ENCODE measurements at regions not wholly inside any gene's neighbourhood (a gene's known extent, or its start where the extent isn't known, plus 50 kb on each side); places are given as distances from the start of the nearest gene placed in this dataset.

DNA sequence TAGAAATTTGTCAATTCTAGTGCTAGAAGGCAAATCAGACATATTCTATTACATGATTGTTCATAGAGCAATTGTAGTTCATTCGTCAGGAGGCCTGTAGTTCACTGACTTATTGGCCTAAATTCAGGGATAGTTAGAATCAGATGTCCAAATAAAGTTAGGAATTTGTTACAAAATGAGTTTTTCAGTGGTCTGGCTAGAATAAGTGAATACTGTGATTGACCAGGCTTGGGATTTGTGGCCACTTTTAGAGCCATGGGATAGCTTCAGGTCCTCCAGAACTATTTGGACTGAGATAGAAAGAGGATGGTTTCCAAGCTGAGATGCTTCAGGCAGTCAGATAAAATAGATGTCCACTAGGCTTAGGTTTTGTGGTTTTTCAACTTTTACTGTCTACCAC lies 199.1 kb upstream of the MPDZ start:
- Histone ChIP-seq H3K36me3 (ENCODE audit: insufficient read depth, low read length) (no peaks in the 10 kb centered on the region), H3K4me2 (ENCODE audit: low read length) (no peak overlapping the region), H3F3A (ENCODE audit: insufficient read depth, low read length) (no peaks in the 10 kb centered on the region), H3K27ac (ENCODE audit: low read depth, low read length, poor library complexity, severe bottlenecking) (no peak overlapping the region), H3K4me1 (ENCODE audit: insufficient read depth, low read length, severe bottlenecking) (no peaks in the 10 kb centered on the region), H3K9ac (ENCODE audit: low read length) (no peak overlapping the region), H3K4me3 (ENCODE audit: low read depth, low read length, poor library complexity, severe bottlenecking) (no peak overlapping the region), H2AFZ (ENCODE audit: low read length) (no peak overlapping the region), H3K79me2 (ENCODE audit: insufficient read depth, low read length) (no peaks in the 10 kb centered on the region), H3K27me3 (ENCODE audit: insufficient read depth, low read length) (no peaks in the 10 kb centered on the region), H3K9me3 (ENCODE audit: low read length) (no peaks in the 10 kb centered on the region), H3K9me2 (ENCODE audit: low read depth, low read length) (no peaks in the 10 kb centered on the region), H4K20me1 (ENCODE audit: insufficient read depth, low read length) (no peaks in the 10 kb centered on the region)
- no peak for TF ChIP-seq EZH2 (IDR thresholded peaks at IDR 0.05; ENCODE audit: borderline replicate concordance, low read length)

DNA sequence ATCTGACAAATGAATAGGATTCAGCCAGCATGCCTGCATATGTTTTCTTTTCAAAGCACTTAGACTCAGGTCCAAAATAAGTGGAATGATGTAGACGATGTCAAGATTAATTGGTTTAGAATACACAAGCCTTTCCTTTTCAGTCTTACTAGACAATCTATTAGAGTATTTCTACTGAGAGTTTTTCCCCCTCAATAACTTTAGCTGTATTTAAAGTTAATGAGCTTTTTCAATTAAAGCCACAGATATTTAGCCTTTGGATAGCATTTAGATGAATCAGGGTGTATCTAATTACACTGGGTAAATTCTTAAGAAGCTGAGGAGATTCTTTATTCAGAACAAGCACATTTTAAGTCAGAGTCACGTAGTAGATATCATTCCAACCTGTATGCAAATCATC lies 198.7 kb upstream of the MPDZ start:
- Histone ChIP-seq H3K9me3 (ENCODE audit: low read length) (no peaks in the 10 kb centered on the region), H3K36me3 (ENCODE audit: insufficient read depth, low read length) (no peaks in the 10 kb centered on the region), H4K20me1 (ENCODE audit: insufficient read depth, low read length) (no peaks in the 10 kb centered on the region), H3K9ac (ENCODE audit: low read length) (no peak overlapping the region), H3K4me3 (ENCODE audit: low read depth, low read length, poor library complexity, severe bottlenecking) (no peak overlapping the region), H3K9me2 (ENCODE audit: low read depth, low read length) (no peaks in the 10 kb centered on the region), H3K4me2 (ENCODE audit: low read length) (no peak overlapping the region), H3K4me1 (ENCODE audit: insufficient read depth, low read length, severe bottlenecking) (no peaks in the 10 kb centered on the region), H3K79me2 (ENCODE audit: insufficient read depth, low read length) (no peaks in the 10 kb centered on the region), H3K27me3 (ENCODE audit: insufficient read depth, low read length) (no peaks in the 10 kb centered on the region), H3F3A (ENCODE audit: insufficient read depth, low read length) (no peaks in the 10 kb centered on the region), H2AFZ (ENCODE audit: low read length) (no peak overlapping the region), H3K27ac (ENCODE audit: low read depth, low read length, poor library complexity, severe bottlenecking) (no peak overlapping the region)
- TF ChIP-seq EZH2 (IDR thresholded peaks at IDR 0.05; ENCODE audit: borderline replicate concordance, low read length), result no peak
- no peak for TF ChIP-seq CTCF (IDR thresholded peaks at IDR 0.05; ENCODE audit: low read length)

GRCh38 chr9:13470836-13471235 lies 191.3 kb upstream of the MPDZ start:
- Histone ChIP-seq H4K20me1 (ENCODE audit: insufficient read depth, low read length) (no peaks in the 10 kb centered on the region), H3F3A (ENCODE audit: insufficient read depth, low read length) (no peaks in the 10 kb centered on the region), H2AFZ (ENCODE audit: low read length) (no peak overlapping the region), H3K4me3 (ENCODE audit: low read depth, low read length, poor library complexity, severe bottlenecking) (no peak overlapping the region), H3K4me2 (ENCODE audit: low read length) (no peak overlapping the region), H3K27me3 (ENCODE audit: insufficient read depth, low read length) (no peaks in the 10 kb centered on the region), H3K79me2 (ENCODE audit: insufficient read depth, low read length) (no peaks in the 10 kb centered on the region), H3K27ac (ENCODE audit: low read depth, low read length, poor library complexity, severe bottlenecking) (no peak overlapping the region), H3K9me3 (ENCODE audit: low read length) (no peaks in the 10 kb centered on the region), H3K36me3 (ENCODE audit: insufficient read depth, low read length) (no peaks in the 10 kb centered on the region), H3K9ac (ENCODE audit: low read length) (no peak overlapping the region), H3K4me1 (ENCODE audit: insufficient read depth, low read length, severe bottlenecking) (no peaks in the 10 kb centered on the region), H3K9me2 (ENCODE audit: low read depth, low read length) (no peaks in the 10 kb centered on the region)
- TF ChIP-seq EZH2 (IDR thresholded peaks at IDR 0.05; ENCODE audit: borderline replicate concordance, low read length), result no peak
- TF ChIP-seq CTCF (IDR thresholded peaks at IDR 0.05; ENCODE audit: low read length), result no peak

- Histone ChIP-seq H3F3A (ENCODE audit: insufficient read depth, low read length) (no peaks in the 10 kb centered on the region), H2AFZ (ENCODE audit: low read length) (no peak overlapping the region)
- TF ChIP-seq CTCF (IDR thresholded peaks at IDR 0.05; ENCODE audit: low read length), result no peak
- no peak for TF ChIP-seq EZH2 (IDR thresholded peaks at IDR 0.05; ENCODE audit: borderline replicate concordance, low read length)
Measured at GRCh38 chr9:13467157-13467556, 187.7 kb upstream of the MPDZ start.

More at GRCh38 chr9:13467157-13467556, 187.7 kb upstream of the MPDZ start:
- Histone ChIP-seq H3K9me2 (ENCODE audit: low read depth, low read length) (no peaks in the 10 kb centered on the region), H3K27ac (ENCODE audit: low read depth, low read length, poor library complexity, severe bottlenecking) (no peak overlapping the region), H3K4me3 (ENCODE audit: low read depth, low read length, poor library complexity, severe bottlenecking) (no peak overlapping the region), H4K20me1 (ENCODE audit: insufficient read depth, low read length) (no peaks in the 10 kb centered on the region), H3K9ac (ENCODE audit: low read length) (no peak overlapping the region), H3K4me2 (ENCODE audit: low read length) (no peak overlapping the region), H3K9me3 (ENCODE audit: low read length) (no peaks in the 10 kb centered on the region), H3K79me2 (ENCODE audit: insufficient read depth, low read length) (no peaks in the 10 kb centered on the region), H3K36me3 (ENCODE audit: insufficient read depth, low read length) (no peaks in the 10 kb centered on the region), H3K4me1 (ENCODE audit: insufficient read depth, low read length, severe bottlenecking) (no peaks in the 10 kb centered on the region), H3K27me3 (ENCODE audit: insufficient read depth, low read length) (no peaks in the 10 kb centered on the region)
